ENCODE measurements at regions not wholly inside any gene's neighbourhood (a gene's known extent, or its start where the extent isn't known, plus 50 kb on each side); places are given as distances from the start of the nearest gene placed in this dataset.
"Not testable (repeated sequence)": the region's sequence is repeated elsewhere in the genome, so short reads cannot be mapped to it uniquely, and the experiment has no call there.

DNA sequence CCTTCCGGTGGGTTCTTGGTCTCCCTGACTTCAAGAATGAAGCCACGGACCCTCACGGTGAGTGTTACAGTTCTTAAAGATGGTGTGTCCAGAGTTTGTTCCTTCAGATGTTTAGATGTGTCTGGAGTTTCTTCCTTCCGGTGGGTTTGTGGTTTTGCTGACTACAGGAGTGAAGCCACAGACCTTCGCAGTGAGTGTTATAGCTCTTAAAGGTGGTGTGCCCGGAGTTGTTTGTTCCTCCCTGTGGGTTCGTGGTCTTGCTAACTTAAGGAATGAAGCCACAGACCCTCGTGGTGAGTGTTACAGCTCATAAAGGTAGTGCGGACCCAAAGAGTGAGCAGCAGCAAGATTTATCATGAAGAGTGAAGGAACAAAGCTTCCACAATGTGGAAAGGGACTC, 87.1 kb upstream of the BASP1 start:
- not testable (repeated sequence) for TF ChIP-seq LEF1 (IDR thresholded peaks at IDR 0.05; ENCODE audit: borderline replicate concordance); SUZ12 (IDR thresholded peaks at IDR 0.05); TARDBP (IDR thresholded peaks at IDR 0.05); ELF4 (IDR thresholded peaks at IDR 0.05)

Data from HEK293T (cell line).